CD14-positive monocyte (primary cell): ENCODE measurements at regions not wholly inside any gene's neighbourhood (a gene's known extent, or its start where the extent isn't known, plus 50 kb on each side); places are given as distances from the start of the nearest gene placed in this dataset.

ENCODE experiments used
- DNase-seq, 3 donors: peaks; one replicate each; pipeline ENCODE4 v3.0.0-alpha.2; 2011 to 2022
- H2AFZ ChIP-seq: 2 replicates; pipeline ENCODE4 v1.6.0; 2012; ENCODE audit warnings: mild to moderate bottlenecking, low read depth, low read length, inconsistent platforms; ENCODE audit not compliant: insufficient read depth, poor library complexity, severe bottlenecking
- H3K27ac ChIP-seq, 2 donors: 1 replicate in 1 of 2; 2 replicates in 1 of 2; pipeline ENCODE4 v1.5.1; 2012 to 2013; ENCODE audit warnings: low read length in 2 of 2, control low read depth in 1 of 2, inconsistent platforms in 1 of 2, low read depth in 1 of 2, mild to moderate bottlenecking in 1 of 2
- H3K27me3 ChIP-seq, 2 donors: one replicate each; pipeline versions ENCODE4 v1.6.0 to v1.6.1; 2011 to 2013; ENCODE audit warnings: low read length in 2 of 2; ENCODE audit not compliant: control insufficient read depth in 2 of 2, insufficient read depth in 2 of 2
- H3K36me3 ChIP-seq, 2 donors: replicated peaks in 1 of 2; 1 replicate in 1 of 2; 2 replicates in 1 of 2; pipeline versions ENCODE4 v1.5.1 to v1.6.1; 2012 to 2013; ENCODE audit warnings: low read length in 2 of 2, control low read depth in 1 of 2, inconsistent platforms in 1 of 2, mild to moderate bottlenecking in 1 of 2; ENCODE audit not compliant: insufficient read depth in 2 of 2, control insufficient read depth in 1 of 2
- H3K4me1 ChIP-seq, 2 donors: 1 replicate in 1 of 2; 2 replicates in 1 of 2; pipeline versions ENCODE4 v1.5.1 to v1.6.1; 2012 to 2013; ENCODE audit warnings: low read length in 2 of 2, control low read depth in 1 of 2, inconsistent platforms in 1 of 2, mild to moderate bottlenecking in 1 of 2, moderate library complexity in 1 of 2; ENCODE audit not compliant: insufficient read depth in 2 of 2, control insufficient read depth in 1 of 2
- H3K4me2 ChIP-seq: replicated peaks from 2 replicates; pipeline ENCODE3; 2012; ENCODE audit warnings: low read length, moderate library complexity, mild to moderate bottlenecking; ENCODE audit not compliant: poor library complexity, severe bottlenecking; ENCODE audit errors: extremely low read depth
- H3K4me3 ChIP-seq, 3 experiments: fragments of 200-600 bp in 1 of 3; sonication (generic) in 1 of 3; replicated peaks in 1 of 3; 1 replicate in 2 of 3; 2 replicates in 1 of 3; pipeline ENCODE4 v1.5.1; 2011 to 2013; ENCODE audit warnings: low read length in 3 of 3, mild to moderate bottlenecking in 3 of 3, control low read depth in 2 of 3, low read depth in 2 of 3, inconsistent platforms in 1 of 3, moderate library complexity in 1 of 3
- H3K79me2 ChIP-seq: 2 replicates; pipeline ENCODE4 v1.6.0; 2012; ENCODE audit warnings: mild to moderate bottlenecking, control low read depth, inconsistent platforms, low read length, moderate library complexity; ENCODE audit not compliant: insufficient read depth
- H3K9ac ChIP-seq: 2 replicates; pipeline ENCODE4 v1.6.0; 2017; ENCODE audit warnings: low read length, mild to moderate bottlenecking; ENCODE audit not compliant: insufficient read depth, poor library complexity, severe bottlenecking
- H3K9me3 ChIP-seq, 2 donors: replicated peaks in 1 of 2; 1 replicate in 1 of 2; 2 replicates in 1 of 2; pipeline versions ENCODE4 v1.5.1 to v1.6.1; 2012 to 2013; ENCODE audit warnings: low read length in 2 of 2, control low read depth in 1 of 2; ENCODE audit not compliant: control insufficient read depth in 1 of 2, insufficient read depth in 1 of 2
- H4K20me1 ChIP-seq: 2 replicates; pipeline ENCODE4 v1.6.0; 2012; ENCODE audit warnings: mild to moderate bottlenecking, low read length, control low read depth, moderate library complexity; ENCODE audit not compliant: insufficient read depth
- H3K27ac Mint-ChIP-seq, 7 donors: one replicate each; pipeline ENCODE4 v1.8.0; 2020; ENCODE audit warnings: mild to moderate bottlenecking in 7 of 7, mixed read lengths in 7 of 7, moderate library complexity in 6 of 7, inconsistent platforms in 2 of 7
- H3K27me3 Mint-ChIP-seq, 3 donors: one replicate each; pipeline ENCODE4 v1.8.0; 2021 to 2022; ENCODE audit warnings: low read depth in 3 of 3, mild to moderate bottlenecking in 3 of 3, mixed read lengths in 3 of 3, moderate library complexity in 3 of 3, inconsistent platforms in 1 of 3
- H3K36me3 Mint-ChIP-seq, 2 donors: one replicate each; pipeline ENCODE4 v1.8.0; 2020; ENCODE audit warnings: mixed read lengths in 2 of 2, inconsistent platforms in 1 of 2, mild to moderate bottlenecking in 1 of 2
- H3K4me1 Mint-ChIP-seq: one replicate; pipeline ENCODE4 v1.8.0; 2020; ENCODE audit warnings: mild to moderate bottlenecking, mixed read lengths
- H3K4me3 Mint-ChIP-seq, 2 donors: one replicate each; pipeline ENCODE4 v1.8.0; 2020; ENCODE audit warnings: mild to moderate bottlenecking in 2 of 2, mixed read lengths in 2 of 2, moderate library complexity in 1 of 2
- H3K9me3 Mint-ChIP-seq, 7 donors: one replicate each; pipeline ENCODE4 v1.8.0; 2020 to 2022; ENCODE audit warnings: mixed read lengths in 7 of 7, mild to moderate bottlenecking in 6 of 7, moderate library complexity in 6 of 7, inconsistent platforms in 2 of 7
- CTCF ChIP-seq: fragments of 200-600 bp; IDR thresholded peaks from one replicate; pipeline ENCODE4 v1.8.0; 2022; ENCODE audit warnings: antibody characterized with exemption, mild to moderate bottlenecking
- WGBS: methylation state at CpG from one replicate; pipeline ENCODE4 v1.1.5; 2013; ENCODE audit warnings: missing lambda C conversion rate; ENCODE audit not compliant: insufficient coverage; 5-methylcytosine and 5-hydroxymethylcytosine counted together
- intact Hi-C, 2 donors: fragments of 100-400 bp; cut with micrococcal nuclease; formaldehyde crosslinking; loops; one replicate each; pipeline versions ENCODE4 v1.15.0 to v1.15.1; 2023

DNA sequence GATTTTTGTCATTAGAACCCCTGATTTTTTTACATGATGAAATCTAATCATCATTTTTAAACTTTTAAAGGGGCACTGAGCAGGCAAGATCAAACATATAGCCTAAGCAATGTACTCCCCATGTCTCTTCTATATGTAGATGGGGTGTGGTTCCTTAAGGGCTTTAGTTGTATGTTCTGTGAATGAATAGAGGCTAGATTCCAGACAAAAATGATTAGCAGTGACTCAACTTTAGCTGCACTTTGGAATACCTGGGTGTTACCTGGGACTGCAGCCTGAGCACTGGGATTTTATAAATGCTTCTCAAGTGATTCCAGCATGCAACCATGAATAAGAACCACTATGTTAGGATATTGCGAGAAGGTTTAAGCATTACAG, 256.7 kb upstream of the PLEKHG7 start:
- TF ChIP-seq CTCF = no peak
- H3K27ac ChIP-seq = no peak overlapping the region
- no peak overlapping the region for H3K9ac ChIP-seq
- H3K4me1 ChIP-seq = peaks cover 19 to 23% of the 10 kb centered on the region in 2 donors
- H3K27me3 ChIP-seq = no peaks in the 10 kb centered on the region
- no peaks in the 10 kb centered on the region for H4K20me1 ChIP-seq
- H3K27ac Mint-ChIP-seq = peak overlapping the region in 5 of 7 donors; percentile 91 to 98 (median 95)
- H2AFZ ChIP-seq = peak overlapping the region; percentile 55
- H3K36me3 Mint-ChIP-seq = peaks cover 0 to 11% of the 10 kb centered on the region in 2 donors
- H3K36me3 ChIP-seq = no peaks in the 10 kb centered on the region
- H3K4me3 ChIP-seq = no peak overlapping the region
- intact Hi-C loops = loop anchor here in 1 of 2 donors (5.0 to 10.0 kb wide), 2 partner anchors 56 to 209 kb away; no protein-coding TSS in a partner anchor
- peaks cover 0 to 8% (median 2%) of the 10 kb centered on the region in 7 donors for H3K9me3 Mint-ChIP-seq
- H3K9me3 ChIP-seq = no peaks in the 10 kb centered on the region
- peaks cover 2 to 6% (median 3%) of the 10 kb centered on the region in 3 donors for H3K27me3 Mint-ChIP-seq
- peaks cover 31% of the 10 kb centered on the region for H3K4me1 Mint-ChIP-seq
- no peak overlapping the region for H3K4me2 ChIP-seq
- no CpG with 5 or more reads among the region's 1 CpG for WGBS
- no peaks in the 10 kb centered on the region for H3K79me2 ChIP-seq
- no peak for DNase-seq
- no peak overlapping the region for H3K4me3 Mint-ChIP-seq

GRCh38 chr12:92445253-92446082, 257.3 kb upstream of the PLEKHG7 start:
- Mint-ChIP-seq H3K27me3 (peaks cover 2 to 6% (median 3%) of the 10 kb centered on the region in 3 donors), H3K4me1 (peaks cover 31% of the 10 kb centered on the region), H3K27ac (peak overlapping the region; percentile 91 to 98 (median 94)), H3K4me3 (peak overlapping the region in 1 of 2 donors; percentile 60), H3K36me3 (peaks cover 0 to 11% of the 10 kb centered on the region in 2 donors), H3K9me3 (peaks cover 0 to 8% (median 2%) of the 10 kb centered on the region in 7 donors)
- Histone ChIP-seq H3K36me3 (no peaks in the 10 kb centered on the region), H2AFZ (peak overlapping the region; percentile 55), H3K27me3 (no peaks in the 10 kb centered on the region), H3K9ac (peak overlapping the region; percentile 44), H3K27ac (peak overlapping the region; percentile 45 to 82), H4K20me1 (no peaks in the 10 kb centered on the region), H3K9me3 (no peaks in the 10 kb centered on the region), H3K4me2 (peak overlapping the region; percentile 7), H3K4me1 (peaks cover 19 to 23% of the 10 kb centered on the region in 2 donors), H3K4me3 (peak overlapping the region in 2 of 3 experiments; percentile 5 to 13), H3K79me2 (no peaks in the 10 kb centered on the region)
- no peak for TF ChIP-seq CTCF
- DNase-seq = peak; percentile 46 to 54 (median 49)
- intact Hi-C loops = loop anchor here in 1 of 2 donors (5.0 to 10.0 kb wide), 2 partner anchors 57 to 209 kb away; no protein-coding TSS in a partner anchor
- WGBS = 21% methylated on average over 5 of the region's 10 CpGs
